ENCODE measurements at regions not wholly inside any gene's neighbourhood (a gene's known extent, or its start where the extent isn't known, plus 50 kb on each side); places are given as distances from the start of the nearest gene placed in this dataset.
A peak's percentile ranks its signal among the peaks of the same experiment; 100 is the strongest.

DNA sequence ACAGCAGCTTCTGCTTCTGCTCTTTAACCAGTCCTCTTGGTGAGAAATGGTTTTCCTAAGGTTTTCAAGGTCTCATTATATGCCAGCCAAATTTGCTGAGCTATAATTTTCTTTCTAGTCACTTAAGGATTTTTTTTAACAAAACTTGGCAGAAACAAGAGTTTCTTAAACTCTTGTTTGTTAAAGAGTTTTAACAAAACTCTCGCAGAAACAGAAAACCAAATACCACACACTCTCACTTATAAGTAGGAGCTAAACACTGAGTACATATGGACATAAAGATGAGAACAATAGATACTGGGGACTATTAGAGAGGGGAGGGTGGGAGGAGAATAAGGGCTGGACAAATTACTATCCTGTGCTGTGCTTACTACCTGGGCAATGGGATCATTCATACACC, 908.3 kb downstream of the TUSC7 start:
- no peak for DNase-seq (ENCODE audit: low spot score)

- no peak for DNase-seq (ENCODE audit: low spot score)
Observed at GRCh38 chr3:117618462-117618861, 908.9 kb downstream of the TUSC7 start.

- no peak for DNase-seq (ENCODE audit: low spot score)
Observed at GRCh38 chr3:117619805-117620204, 910.2 kb downstream of the TUSC7 start.

DNA sequence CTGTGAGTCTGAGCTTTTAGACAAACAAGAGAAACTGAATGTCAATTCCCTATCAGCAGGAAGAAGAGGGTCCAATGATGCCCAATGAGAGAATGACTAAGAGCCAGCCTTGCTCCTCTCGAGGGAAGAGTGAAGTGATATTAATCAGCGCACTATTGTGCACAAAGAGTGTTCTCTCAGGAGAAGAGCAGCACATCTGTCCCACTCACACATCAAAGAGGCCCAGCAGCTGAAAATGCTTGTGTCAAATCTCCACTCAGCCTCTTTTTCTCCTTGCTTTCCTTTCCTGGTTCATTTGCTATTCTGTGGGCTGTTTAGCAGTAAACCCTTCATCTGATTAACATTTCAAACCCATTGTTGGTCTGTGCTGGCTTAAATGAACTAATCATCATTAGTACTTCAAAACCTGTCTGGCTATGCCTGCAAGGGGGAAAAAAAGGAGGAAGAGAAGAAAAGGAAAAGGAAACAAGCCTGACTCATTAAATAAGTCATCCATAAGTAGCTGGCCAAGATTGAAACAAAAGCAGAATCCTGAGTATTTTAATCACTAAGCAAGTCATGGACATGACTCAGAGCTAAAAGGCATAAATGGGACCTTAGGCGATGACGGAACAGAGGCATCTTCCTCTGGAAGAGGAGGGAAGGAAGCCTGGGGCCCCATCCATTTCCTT, 912.7 kb downstream of the TUSC7 start:
- DNase-seq (ENCODE audit: low spot score), result peak; percentile 48

DNA sequence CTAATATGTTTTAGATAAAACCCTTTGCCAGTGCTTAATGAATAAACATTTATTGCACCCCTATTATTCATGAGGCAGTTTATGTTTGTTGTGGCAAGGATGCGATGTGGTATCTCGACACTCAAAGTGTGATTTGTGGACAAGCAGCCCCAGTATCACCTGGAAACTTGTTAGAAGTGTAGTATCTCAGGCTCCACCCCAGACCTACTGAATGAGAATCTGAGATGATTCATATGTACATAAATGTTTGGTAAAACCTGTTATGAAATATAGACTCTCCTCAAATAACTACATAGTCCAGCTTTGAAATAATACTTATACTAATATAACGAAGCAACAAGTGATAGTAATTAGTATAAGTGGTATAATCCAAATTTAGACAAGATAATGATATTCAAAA, 914.8 kb downstream of the TUSC7 start:
- no peak for DNase-seq (ENCODE audit: low spot score)

GRCh38 chr3:117625174-117625573, 915.6 kb downstream of the TUSC7 start:
- DNase-seq (ENCODE audit: low spot score), result no peak

GRCh38 chr3:117626577-117626976, 917.0 kb downstream of the TUSC7 start:
- no peak for DNase-seq (ENCODE audit: low spot score)

DNA sequence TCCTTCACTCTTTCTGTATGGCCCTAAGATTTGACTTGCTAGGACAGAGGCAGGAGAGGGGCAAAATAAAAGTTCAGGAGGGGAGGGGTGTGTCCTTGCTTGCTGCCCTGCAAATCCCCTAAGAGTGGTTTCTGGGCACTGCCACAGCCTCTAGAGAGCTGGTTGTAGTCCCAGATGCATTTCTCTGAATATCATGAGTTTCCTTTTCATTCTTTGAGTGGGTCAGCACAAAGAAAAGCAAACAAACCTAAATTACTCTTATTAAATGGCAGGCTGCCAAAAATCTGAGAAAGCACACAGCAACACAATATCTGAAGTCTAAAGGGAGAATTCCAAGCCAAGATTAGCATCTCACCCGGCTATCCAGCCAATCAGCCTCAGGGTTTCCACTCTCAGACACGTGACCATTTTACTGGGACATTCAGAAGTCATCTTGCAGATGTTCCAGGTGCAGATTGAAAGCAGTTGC, 919.3 kb downstream of the TUSC7 start:
- DNase-seq (ENCODE audit: low spot score), result peak; percentile 74

DNA sequence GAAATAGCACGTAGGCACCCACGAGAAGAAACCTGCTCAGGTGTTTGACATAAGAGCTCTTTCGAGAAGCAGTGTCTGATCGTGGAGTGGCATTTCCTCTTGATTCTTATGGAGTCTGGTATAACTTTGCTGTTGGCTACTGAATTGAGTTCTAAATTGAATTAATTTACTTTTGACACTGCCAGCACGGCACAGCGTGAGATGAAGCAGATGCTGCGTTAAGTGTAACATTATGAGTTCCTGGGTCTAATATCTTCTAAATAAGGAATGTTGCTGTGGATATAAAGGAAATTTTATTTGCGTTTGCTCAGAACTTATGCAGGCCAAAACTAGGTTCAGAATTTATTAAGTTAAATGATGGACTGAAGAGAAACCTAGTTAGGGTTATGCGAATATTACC, 919.9 kb downstream of the TUSC7 start:
- no peak for DNase-seq (ENCODE audit: low spot score)

DNA sequence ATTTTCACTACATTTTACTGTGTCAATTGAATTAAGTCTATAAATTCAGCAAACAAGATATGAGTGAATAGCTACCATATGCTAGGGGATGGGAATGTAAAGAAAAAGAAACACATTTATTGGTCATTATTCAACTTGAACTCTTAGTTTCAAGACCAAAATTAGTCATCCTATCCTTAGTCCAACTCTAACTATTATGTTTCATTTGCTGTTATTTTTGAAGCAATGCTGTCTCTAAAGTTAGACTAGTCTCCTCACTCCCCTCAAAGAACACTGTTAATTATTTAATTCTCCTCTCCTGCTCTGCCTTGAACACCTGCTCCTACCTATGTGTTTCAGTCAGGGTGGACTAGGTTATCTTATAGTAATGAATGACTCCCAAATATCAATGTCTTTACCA, 920.9 kb downstream of the TUSC7 start:
- DNase-seq (ENCODE audit: low spot score), result no peak

GRCh38 chr3:117630885-117631284, 921.3 kb downstream of the TUSC7 start:
- DNase-seq (ENCODE audit: low spot score), result no peak

DNA sequence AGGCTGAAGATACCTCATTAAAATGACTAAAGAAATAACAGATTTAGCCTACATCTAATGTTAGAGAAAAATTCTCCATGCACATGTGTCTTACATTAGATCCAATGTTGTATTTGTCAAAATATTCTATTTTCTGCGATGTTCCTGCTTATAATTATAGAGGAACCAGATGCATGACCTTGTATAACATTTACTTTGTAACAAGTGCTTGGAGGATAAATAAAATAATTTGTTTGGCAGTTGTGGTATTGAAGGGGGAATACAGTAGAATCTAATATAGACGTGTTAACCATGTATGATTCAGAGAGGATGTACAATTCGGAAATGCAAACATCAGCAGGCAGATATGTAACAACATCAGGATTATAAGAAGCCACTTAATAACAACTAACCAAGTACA, 922.2 kb downstream of the TUSC7 start:
- no peak for DNase-seq (ENCODE audit: low spot score)

DNA sequence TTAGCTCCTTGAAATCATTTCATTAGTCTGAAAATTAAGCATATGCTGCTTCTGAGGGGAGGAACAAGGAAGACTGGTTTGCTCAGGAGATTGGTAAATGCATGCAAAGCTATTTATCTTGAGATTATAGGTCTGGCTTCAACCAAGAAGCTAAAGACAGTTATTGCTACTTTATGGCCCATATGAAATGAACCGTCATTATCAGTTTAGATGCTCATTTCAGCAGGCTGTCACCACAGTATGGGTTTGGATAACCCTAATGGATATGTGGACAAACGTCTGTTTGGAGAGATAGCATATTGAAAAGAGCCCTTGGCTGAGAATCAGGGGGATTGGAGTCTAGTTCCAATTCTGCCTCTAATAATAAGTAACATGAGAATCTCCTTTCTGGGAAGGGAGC, 922.6 kb downstream of the TUSC7 start:
- DNase-seq (ENCODE audit: low spot score), result no peak

GRCh38 chr3:117633207-117633606, 923.6 kb downstream of the TUSC7 start:
- DNase-seq (ENCODE audit: low spot score), result no peak

DNA sequence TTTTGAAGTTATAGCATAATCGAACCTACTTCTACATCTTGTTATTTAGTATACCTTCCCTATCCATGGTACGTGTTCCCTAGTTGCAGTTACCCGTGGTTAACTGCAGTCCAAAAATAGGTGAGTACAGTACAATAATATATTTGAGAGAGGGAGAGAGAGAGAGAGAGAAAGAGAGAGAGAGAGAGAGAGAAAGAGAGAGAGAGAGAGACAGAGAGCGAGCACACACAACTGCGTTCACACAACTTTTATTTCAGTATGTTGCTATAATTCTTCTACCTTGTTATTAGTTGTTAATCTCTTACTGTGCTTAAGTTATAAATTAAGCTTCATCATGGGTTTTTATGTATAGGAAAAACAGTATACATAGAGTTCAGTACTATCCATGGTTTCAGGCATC, 928.1 kb downstream of the TUSC7 start:
- no peak for DNase-seq (ENCODE audit: low spot score)

DNA sequence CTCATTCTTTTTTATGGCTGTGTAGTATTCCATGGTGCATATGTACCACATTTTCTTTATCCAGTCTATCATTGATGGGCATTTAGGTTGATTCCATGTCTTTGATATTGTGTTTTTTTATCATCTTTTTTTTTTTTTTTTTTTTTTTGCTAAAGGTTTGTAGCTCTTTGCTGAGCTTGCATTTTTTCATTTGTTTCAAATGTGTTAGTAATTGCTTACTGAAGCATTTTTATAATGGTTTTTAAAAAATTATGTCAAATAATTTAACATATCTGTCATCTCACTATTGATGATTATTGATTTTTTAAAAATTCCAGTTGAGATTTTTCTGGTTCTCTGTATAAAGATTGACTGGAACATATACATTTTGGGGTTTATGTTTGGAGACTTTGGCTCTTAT, 934.6 kb downstream of the TUSC7 start:
- no peak for DNase-seq (ENCODE audit: low spot score)

GRCh38 chr3:117645561-117646242, 936.1 kb downstream of the TUSC7 start:
- DNase-seq (ENCODE audit: low spot score), result peak; percentile 72

DNA sequence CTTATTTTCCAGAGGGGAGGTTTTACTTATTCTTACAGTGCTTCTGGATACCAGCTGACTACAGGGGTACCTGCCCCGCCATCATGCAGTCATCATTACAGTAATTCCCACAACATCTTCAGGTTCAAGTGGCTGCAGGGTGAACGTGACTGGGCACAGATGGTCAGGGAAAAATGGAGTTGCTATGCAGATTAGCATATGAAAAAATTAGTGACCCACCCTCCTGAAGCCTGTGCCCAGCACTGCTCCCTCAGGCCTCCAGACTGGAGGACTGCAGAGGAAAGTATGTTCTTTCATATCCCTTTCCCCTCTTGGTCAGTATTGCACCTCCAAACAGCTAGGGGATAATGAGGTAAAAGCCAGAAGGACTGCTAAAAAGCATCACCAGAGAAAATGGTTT, 937.9 kb downstream of the TUSC7 start:
- DNase-seq (ENCODE audit: low spot score), result no peak

GRCh38 chr3:117651246-117651645, 941.7 kb downstream of the TUSC7 start:
- DNase-seq (ENCODE audit: low spot score), result no peak

DNA sequence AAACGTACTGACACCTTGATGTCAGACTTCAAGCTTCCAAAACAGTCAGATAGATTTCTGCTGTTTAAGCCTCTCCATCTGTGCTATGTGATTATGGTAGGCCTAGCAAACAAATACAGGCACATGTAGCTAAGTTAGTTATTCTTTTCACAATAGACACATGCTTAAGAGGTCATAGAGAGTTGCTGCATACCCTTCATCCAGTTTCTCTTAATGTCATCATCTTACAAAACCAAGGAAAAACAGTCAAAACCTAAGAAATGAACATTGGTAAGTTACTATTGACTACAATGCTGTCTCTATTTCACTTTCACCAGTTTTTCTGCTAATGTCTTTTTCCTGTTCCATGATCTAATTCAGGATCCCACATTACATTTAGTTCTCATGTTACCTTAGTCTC, 946.8 kb downstream of the TUSC7 start:
- DNase-seq (ENCODE audit: low spot score), result no peak

DNA sequence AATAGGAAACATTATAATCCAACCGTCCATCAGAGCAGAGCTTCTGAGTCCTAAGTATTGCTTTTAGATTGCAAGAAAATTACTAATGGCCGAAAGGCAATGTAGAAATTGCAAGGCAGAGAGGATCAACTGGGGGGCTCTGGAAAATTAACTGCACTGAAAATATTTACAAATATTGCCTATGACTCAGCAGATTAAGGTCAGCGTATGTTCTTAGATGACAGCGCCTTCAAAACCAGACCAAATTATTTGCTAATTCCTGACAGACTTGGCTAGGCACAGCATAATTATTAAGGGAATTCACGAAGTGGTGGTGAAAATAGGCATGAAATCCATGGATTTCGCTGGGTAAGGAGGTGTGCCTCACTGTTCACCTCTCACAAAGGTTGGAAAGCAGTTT, 947.7 kb downstream of the TUSC7 start:
- DNase-seq (ENCODE audit: low spot score), result no peak

DNA sequence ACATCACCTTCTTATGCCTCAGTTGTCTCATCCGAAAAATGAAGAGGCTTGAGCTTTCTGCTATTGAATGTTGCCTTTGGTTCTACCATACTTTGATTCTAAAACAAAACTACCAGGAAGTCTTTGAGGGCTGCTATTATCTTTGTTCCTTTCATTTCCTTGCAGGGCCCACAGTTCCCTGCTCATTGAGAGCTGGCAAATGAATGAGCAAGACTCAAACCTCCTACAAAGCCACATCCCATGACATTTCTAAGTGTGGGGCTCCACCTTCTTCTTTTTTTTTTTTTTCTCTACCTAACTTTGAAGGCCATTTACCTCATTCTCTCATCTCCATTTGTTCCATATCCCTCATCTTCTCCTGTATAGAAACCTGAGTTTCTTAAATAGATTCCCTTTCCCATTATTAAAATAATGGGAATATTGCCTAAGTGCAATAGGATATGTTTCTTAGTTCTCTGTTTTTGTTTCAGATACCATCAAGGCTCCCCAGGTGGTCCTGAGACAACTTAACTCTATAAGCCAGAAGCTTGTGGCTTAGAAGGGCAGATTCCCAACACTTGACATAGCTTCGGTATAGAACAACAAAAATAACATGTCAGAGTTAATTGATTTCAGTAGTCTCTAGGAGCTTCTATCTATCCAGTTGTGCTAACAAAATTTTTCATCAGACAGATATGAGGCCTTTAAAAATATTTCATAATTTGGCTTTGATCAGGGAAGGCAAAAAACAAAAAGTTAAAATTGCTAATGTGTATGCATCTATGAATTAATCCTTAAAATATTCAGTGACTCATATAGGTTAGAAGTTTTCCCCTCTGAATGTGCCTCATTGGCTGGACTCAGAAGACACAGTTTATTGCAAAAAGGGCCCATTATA, 951.6 kb downstream of the TUSC7 start:
- DNase-seq (ENCODE audit: low spot score), result no peak

DNA sequence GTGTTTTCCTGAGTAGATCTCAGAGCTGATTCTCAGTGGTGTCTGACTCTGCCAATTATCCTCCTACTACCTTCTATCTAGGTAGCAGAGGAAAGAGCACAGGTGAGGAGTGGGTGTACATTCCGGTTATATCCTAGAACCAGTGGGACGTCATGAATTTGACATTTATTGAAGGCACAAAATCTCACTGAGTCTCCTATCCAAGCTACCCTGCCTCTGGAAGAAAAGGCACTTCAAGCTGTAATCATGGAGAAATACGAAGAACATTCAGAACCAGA, 952.2 kb downstream of the TUSC7 start:
- DNase-seq (ENCODE audit: low spot score), result no peak

Measured in COLO829 (cell line).